ENCODE measurements at regions not wholly inside any gene's neighbourhood (a gene's known extent, or its start where the extent isn't known, plus 50 kb on each side); places are given as distances from the start of the nearest gene placed in this dataset.

- Histone ChIP-seq H3K4me1 (no peaks in the 10 kb centered on the region), H3K4me3 (no peak overlapping the region), H3K36me3 (no peaks in the 10 kb centered on the region), H3K27ac (no peak overlapping the region), H3K27me3 (no peaks in the 10 kb centered on the region), H3K9me3 (no peaks in the 10 kb centered on the region)
- DNase-seq (ENCODE audit: low spot score in 2 of 2): no peak
- intact Hi-C loops (cut with DNase I): no loop called here
- TF ChIP-seq CTCF (IDR thresholded peaks at IDR 0.05): no peak
Measured at GRCh38 chr15:98447069-98447468, 201.3 kb upstream of the IGF1R start.

- H3K4me1 ChIP-seq: no peaks in the 10 kb centered on the region
- H3K27ac ChIP-seq: no peak overlapping the region
- no peaks in the 10 kb centered on the region for H3K27me3 ChIP-seq
- no peaks in the 10 kb centered on the region for H3K36me3 ChIP-seq
- H3K4me3 ChIP-seq: no peak overlapping the region
- no peak for TF ChIP-seq CTCF (IDR thresholded peaks at IDR 0.05)
- no peaks in the 10 kb centered on the region for H3K9me3 ChIP-seq
- DNase-seq (ENCODE audit: low spot score in 2 of 2): no peak
- intact Hi-C loops (cut with DNase I): no loop called here
Measured at GRCh38 chr15:98451236-98451635, 197.1 kb upstream of the IGF1R start.

- H3K4me3 ChIP-seq: no peak overlapping the region
- TF ChIP-seq CTCF (IDR thresholded peaks at IDR 0.05): no peak
- no peaks in the 10 kb centered on the region for H3K27me3 ChIP-seq
Measured at GRCh38 chr15:98452238-98452637, 196.1 kb upstream of the IGF1R start.

GRCh38 chr15:98455904-98456303 lies 192.4 kb upstream of the IGF1R start:
- Histone ChIP-seq H3K27me3 (no peaks in the 10 kb centered on the region), H3K4me1 (no peaks in the 10 kb centered on the region), H3K27ac (no peak overlapping the region), H3K9me3 (no peaks in the 10 kb centered on the region), H3K4me3 (no peak overlapping the region), H3K36me3 (no peaks in the 10 kb centered on the region)
- no peak for DNase-seq (ENCODE audit: low spot score in 2 of 2)
- no peak for TF ChIP-seq CTCF (IDR thresholded peaks at IDR 0.05)
- intact Hi-C loops (cut with DNase I): no loop called here

More at GRCh38 chr15:98452238-98452637, 196.1 kb upstream of the IGF1R start:
- Histone ChIP-seq H3K36me3 (no peaks in the 10 kb centered on the region), H3K27ac (no peak overlapping the region), H3K9me3 (no peaks in the 10 kb centered on the region), H3K4me1 (no peaks in the 10 kb centered on the region)
- no peak for DNase-seq (ENCODE audit: low spot score in 2 of 2)
- intact Hi-C loops (cut with DNase I): no loop called here

GRCh38 chr15:98476559-98476958 lies 171.8 kb upstream of the IGF1R start:
- intact Hi-C loops (cut with DNase I): no loop called here
- TF ChIP-seq CTCF (IDR thresholded peaks at IDR 0.05): no peak
- no peaks in the 10 kb centered on the region for H3K27me3 ChIP-seq

GRCh38 chr15:98480844-98481243 lies 167.5 kb upstream of the IGF1R start:
- TF ChIP-seq CTCF (IDR thresholded peaks at IDR 0.05): no peak
- DNase-seq (ENCODE audit: low spot score in 2 of 2): no peak
- Histone ChIP-seq H3K9me3 (peaks cover 0 to 27% of the 10 kb centered on the region in 2 donors), H3K36me3 (no peaks in the 10 kb centered on the region), H3K4me3 (no peak overlapping the region), H3K27me3 (no peaks in the 10 kb centered on the region), H3K4me1 (no peaks in the 10 kb centered on the region), H3K27ac (no peak overlapping the region)
- intact Hi-C loops (cut with DNase I): no loop called here

More at GRCh38 chr15:98476559-98476958, 171.8 kb upstream of the IGF1R start:
- Histone ChIP-seq H3K9me3 (peaks cover 0 to 15% of the 10 kb centered on the region in 2 donors), H3K4me3 (no peak overlapping the region), H3K27ac (no peak overlapping the region), H3K36me3 (no peaks in the 10 kb centered on the region), H3K4me1 (no peaks in the 10 kb centered on the region)
- DNase-seq (ENCODE audit: low spot score in 2 of 2): no peak

Data from ascending aorta (tissue), 2 donors.